PFSK-1 (cell line): ENCODE measurements at regions not wholly inside any gene's neighbourhood (a gene's known extent, or its start where the extent isn't known, plus 50 kb on each side); places are given as distances from the start of the nearest gene placed in this dataset.

Source experiments
- FOXP2 ChIP-seq: optimal IDR thresholded peaks from 2 replicates; pipeline ENCODE3; 2011; ENCODE audit warnings: borderline replicate concordance, control low read depth, inconsistent platforms; ENCODE audit not compliant: insufficient read depth; ENCODE audit errors: extremely low read length, extremely low read depth
- POLR2AphosphoS5 ChIP-seq: IDR thresholded peaks from 2 replicates; pipeline ENCODE4 v1.6.1; 2012; ENCODE audit warnings: low read depth, mild to moderate bottlenecking, control low read depth, low read length, moderate library complexity
- SIN3A ChIP-seq: IDR thresholded peaks from 2 replicates; pipeline ENCODE4 v1.6.1; 2012; ENCODE audit warnings: mild to moderate bottlenecking, low read length, moderate library complexity, borderline replicate concordance; ENCODE audit not compliant: insufficient read depth
- TAF1 ChIP-seq: IDR thresholded peaks from 2 replicates; pipeline ENCODE4 v1.6.1; 2012; ENCODE audit warnings: low read length, control low read depth, borderline replicate concordance; ENCODE audit not compliant: insufficient read depth
- TF ChIP-seq, protein P1 (sequence below), 2 experiments: IDR thresholded peaks; 2 replicates each; pipeline versions ENCODE4 v1.6.1 to v1.8.0; 2011 to 2012; ENCODE audit warnings: low read depth in 2 of 2, low read length in 2 of 2, control low read depth in 1 of 2, inconsistent platforms in 1 of 2, mild to moderate bottlenecking in 1 of 2, moderate library complexity in 1 of 2; ENCODE audit not compliant: insufficient read depth in 1 of 2

DNA sequence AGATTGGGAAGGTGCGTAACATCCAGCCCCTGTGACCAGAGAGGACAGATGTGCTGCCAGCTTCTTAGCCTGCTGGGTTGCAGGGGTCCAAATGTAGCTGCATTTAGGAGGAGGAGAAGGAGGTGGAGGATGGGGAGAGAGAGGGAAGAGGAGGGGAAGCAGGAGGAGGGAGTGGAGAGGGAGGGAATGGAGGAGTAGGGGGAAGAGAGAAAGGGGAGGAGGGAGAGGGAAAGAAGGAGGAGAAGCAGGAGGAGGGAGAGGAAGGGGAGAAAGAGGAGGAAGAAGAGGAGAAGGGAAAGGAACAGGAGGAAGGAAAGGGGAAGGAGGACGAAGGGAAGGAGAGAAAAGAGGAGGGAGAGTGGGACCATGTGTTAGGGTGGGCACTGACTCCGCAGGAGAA is 108.6 kb downstream of the ABCC12 start:
- TF ChIP-seq FOXP2, result no peak
- TF ChIP-seq POLR2AphosphoS5, result no peak
- no peak for TF ChIP-seq SIN3A
- TF ChIP-seq, protein P1, sequence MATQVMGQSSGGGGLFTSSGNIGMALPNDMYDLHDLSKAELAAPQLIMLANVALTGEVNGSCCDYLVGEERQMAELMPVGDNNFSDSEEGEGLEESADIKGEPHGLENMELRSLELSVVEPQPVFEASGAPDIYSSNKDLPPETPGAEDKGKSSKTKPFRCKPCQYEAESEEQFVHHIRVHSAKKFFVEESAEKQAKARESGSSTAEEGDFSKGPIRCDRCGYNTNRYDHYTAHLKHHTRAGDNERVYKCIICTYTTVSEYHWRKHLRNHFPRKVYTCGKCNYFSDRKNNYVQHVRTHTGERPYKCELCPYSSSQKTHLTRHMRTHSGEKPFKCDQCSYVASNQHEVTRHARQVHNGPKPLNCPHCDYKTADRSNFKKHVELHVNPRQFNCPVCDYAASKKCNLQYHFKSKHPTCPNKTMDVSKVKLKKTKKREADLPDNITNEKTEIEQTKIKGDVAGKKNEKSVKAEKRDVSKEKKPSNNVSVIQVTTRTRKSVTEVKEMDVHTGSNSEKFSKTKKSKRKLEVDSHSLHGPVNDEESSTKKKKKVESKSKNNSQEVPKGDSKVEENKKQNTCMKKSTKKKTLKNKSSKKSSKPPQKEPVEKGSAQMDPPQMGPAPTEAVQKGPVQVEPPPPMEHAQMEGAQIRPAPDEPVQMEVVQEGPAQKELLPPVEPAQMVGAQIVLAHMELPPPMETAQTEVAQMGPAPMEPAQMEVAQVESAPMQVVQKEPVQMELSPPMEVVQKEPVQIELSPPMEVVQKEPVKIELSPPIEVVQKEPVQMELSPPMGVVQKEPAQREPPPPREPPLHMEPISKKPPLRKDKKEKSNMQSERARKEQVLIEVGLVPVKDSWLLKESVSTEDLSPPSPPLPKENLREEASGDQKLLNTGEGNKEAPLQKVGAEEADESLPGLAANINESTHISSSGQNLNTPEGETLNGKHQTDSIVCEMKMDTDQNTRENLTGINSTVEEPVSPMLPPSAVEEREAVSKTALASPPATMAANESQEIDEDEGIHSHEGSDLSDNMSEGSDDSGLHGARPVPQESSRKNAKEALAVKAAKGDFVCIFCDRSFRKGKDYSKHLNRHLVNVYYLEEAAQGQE (IDR thresholded peaks at IDR 0.05; ENCODE audit: insufficient read depth in 1 of 2, low read depth in 2 of 2, low read length in 2 of 2), result no peak
- TF ChIP-seq TAF1, result no peak

DNA sequence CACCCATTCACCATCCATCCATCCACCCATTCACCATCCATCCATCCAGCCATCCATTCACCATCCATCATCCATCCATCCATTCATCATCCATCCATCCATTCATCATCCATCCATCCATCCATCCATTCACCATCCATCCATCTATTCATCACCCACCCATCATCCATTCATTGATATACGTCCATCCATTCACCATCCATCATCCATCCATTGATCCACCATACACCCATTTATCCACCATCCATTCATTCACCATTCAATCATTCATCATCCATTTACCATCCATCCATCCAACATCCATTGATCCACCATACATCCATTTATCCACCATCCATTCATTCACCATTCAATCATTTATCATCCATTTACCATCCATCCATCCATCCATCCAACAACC is 111.7 kb downstream of the ABCC12 start:
- TF ChIP-seq FOXP2 (no peak), POLR2AphosphoS5 (no peak), SIN3A (no peak), TAF1 (no peak)

- TF ChIP-seq SIN3A, result no peak
- TF ChIP-seq, protein P1 (IDR thresholded peaks at IDR 0.05; ENCODE audit: insufficient read depth in 1 of 2, low read depth in 2 of 2, low read length in 2 of 2), result no peak
Measured at GRCh38 chr16:48041981-48042421, 113.8 kb downstream of the ABCC12 start.

GRCh38 chr16:48035142-48035541 is 120.7 kb downstream of the ABCC12 start:
- TF ChIP-seq SIN3A (no peak), POLR2AphosphoS5 (no peak), FOXP2 (no peak), TAF1 (no peak)
- TF ChIP-seq, protein P1 (IDR thresholded peaks at IDR 0.05; ENCODE audit: insufficient read depth in 1 of 2, low read depth in 2 of 2, low read length in 2 of 2), result no peak

DNA sequence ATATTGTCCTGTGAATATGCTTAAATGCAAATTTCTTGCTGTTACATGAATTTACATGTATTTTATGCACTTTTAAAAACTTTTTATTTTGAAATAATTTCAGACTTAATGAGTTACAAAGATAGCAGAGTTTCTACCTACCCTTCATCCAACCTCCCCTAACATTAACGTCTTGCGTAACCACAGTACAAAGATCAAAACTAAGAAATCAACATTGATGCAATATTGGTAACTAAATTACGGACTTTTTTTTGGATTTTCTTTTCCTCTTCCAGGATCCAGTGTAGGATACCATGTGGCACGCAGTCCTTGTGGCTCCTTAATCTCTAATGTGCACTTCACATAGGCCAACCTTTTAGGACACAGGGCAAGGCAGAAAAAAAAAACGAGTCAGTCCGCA is 124.9 kb downstream of the ABCC12 start:
- TF ChIP-seq TAF1 (no peak), POLR2AphosphoS5 (no peak), FOXP2 (no peak), SIN3A (no peak)
- TF ChIP-seq, protein P1 (IDR thresholded peaks at IDR 0.05; ENCODE audit: insufficient read depth in 1 of 2, low read depth in 2 of 2, low read length in 2 of 2), result no peak

- no peak for TF ChIP-seq TAF1
- TF ChIP-seq FOXP2, result no peak
- TF ChIP-seq SIN3A, result no peak
- no peak for TF ChIP-seq POLR2AphosphoS5
- TF ChIP-seq, protein P1 (IDR thresholded peaks at IDR 0.05; ENCODE audit: insufficient read depth in 1 of 2, low read depth in 2 of 2, low read length in 2 of 2), result no peak
Measured at GRCh38 chr16:48029768-48030167, 126.0 kb downstream of the ABCC12 start.
